OCI-LY7 (cell line): ENCODE measurements at regions not wholly inside any gene's neighbourhood (a gene's known extent, or its start where the extent isn't known, plus 50 kb on each side); places are given as distances from the start of the nearest gene placed in this dataset.

Experiments used
- CTCF ChIP-seq: fragments of 200-600 bp; sonication (generic); conservative IDR thresholded peaks from 2 replicates; pipeline ENCODE4 v1.5.1; 2014; ENCODE audit warnings: mild to moderate bottlenecking, antibody characterized with exemption, low read length, moderate library complexity, mixed read lengths
- EZH2phosphoT487 ChIP-seq: fragments of 200-600 bp; sonication (generic); IDR thresholded peaks from 2 replicates; pipeline ENCODE4 v1.6.1; 2018; ENCODE audit warnings: low read depth, borderline replicate concordance, mild to moderate bottlenecking, mixed run types, antibody characterized with exemption, low read length, moderate library complexity, mixed read lengths

GRCh38 chr13:62687732-62688131 lies 1272.1 kb upstream of the PCDH20 start:
- TF ChIP-seq CTCF (no peak), EZH2phosphoT487 (no peak)
